T-helper 2 cell (primary cell): ENCODE measurements at regions not wholly inside any gene's neighbourhood (a gene's known extent, or its start where the extent isn't known, plus 50 kb on each side); places are given as distances from the start of the nearest gene placed in this dataset.
"Not testable (repeated sequence)": the region's sequence is repeated elsewhere in the genome, so short reads cannot be mapped to it uniquely, and the experiment has no call there.

Experiments used
- DNase-seq, 5 experiments: peaks; one replicate each; pipeline versions ENCODE4 v3.0.0 to v3.0.0-alpha.2; 2012 to 2022

- no peak for DNase-seq
These were observed 60.2 kb downstream of the LSMEM1 start for GRCh38 chr7:112540839-112541577.

- no peak for DNase-seq
These were observed 66.1 kb downstream of the LSMEM1 start for GRCh38 chr7:112546723-112547513.

DNA sequence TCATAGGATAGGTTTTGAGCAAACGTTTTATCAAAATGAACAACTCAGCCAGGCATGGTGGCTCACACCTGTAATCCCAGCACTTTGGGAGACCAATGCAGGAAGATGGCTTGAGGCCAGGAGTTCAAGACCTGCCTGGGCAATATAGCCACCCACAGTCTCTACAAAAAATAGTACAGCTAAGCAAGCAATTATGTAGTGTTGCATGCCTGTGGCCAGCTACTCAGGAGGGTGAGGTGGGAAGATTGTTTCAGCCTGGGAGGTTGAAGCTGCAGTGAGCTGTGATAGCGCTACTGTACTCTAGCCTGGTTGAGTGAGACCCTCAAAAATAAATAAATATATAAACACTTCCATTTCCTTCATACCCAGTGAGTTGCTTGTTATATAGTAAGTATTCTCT is 67.1 kb downstream of the LSMEM1 start:
- no peak for DNase-seq

DNA sequence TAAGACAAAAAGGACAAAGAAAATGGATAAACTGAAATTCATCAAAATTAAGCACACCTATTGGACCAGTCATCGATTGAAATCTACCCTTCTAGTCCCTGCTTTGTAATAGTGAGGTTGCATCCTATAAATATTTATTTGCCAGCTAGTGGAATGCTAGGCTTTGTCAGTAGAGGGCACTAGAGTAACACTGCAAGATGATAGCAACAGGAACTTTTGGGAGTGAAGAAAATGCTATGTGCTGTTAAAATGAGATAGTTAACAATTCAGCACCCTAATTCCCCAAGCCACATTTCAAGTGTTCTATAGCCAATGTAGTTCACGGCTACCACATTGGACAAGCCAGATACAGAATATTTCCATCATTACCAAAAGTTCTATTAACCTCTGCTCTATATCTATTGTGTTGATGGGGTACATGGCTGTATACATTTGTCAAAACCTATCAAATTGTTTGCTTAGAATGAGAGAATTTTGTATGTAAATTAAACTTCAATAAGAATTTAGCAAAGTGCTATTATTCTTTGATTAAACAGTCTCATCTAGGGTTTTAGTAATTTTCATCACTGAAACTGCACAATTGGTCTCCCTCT is 69.8 kb downstream of the LSMEM1 start:
- DNase-seq, result peak in 1 of 5 experiments; percentile 57

DNA sequence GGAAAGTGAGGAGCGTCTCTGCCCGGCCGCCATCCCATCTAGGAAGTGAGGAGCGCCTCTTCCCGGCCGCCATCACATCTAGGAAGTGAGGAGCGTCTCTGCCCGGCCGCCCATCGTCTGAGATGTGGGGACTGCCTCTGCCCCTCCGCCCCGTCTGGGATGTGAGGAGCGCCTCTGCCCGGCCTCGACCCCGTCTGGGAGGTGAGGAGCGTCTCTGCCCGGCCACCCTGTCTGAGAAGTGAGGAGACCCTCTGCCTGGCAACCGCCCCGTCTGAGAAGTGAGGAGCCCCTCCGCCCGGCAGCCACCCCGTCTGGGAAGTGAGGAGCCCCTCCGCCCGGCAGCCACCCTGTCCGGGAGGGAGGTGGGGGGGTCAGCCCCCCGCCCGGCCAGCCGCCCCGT is 70.7 kb downstream of the LSMEM1 start:
- DNase-seq, result not testable (repeated sequence)

DNA sequence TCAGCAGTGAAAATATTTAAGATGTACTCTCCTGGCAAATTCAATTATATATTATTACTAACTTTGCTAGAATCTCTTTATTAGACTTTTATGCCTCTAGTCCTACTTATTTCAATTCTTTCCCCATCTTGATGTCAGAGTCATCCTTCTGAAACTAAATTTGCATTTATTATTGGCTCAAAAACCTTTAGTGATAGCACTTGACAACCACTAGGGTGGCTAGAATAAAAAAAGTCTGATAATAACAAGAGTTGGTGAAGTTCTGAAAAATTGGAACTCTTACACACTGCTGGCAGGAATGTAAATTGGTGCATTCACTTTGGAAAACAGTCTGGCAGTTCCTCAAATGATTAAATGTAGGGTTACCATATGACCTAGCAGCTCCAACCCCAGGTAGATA is 73.8 kb downstream of the LSMEM1 start:
- no peak for DNase-seq

DNA sequence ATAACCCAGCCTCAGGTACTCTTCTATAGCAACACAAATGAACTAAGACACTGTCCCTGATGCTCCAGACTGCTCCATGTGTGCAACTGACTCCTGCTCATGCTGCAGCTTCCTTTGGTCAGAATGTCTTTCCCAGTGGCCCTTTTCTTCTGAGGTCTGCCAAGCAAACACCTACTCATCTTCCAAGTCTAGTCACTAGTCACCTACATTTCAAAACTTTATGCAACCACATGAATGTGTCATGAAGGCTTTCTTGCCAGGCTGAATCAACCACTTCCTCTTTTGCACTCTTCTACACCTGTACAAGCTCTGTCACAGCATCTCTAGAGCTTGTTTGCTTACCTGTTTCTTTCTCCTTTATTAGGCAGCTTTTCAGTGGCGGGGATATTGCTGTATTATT is 75.8 kb downstream of the LSMEM1 start:
- DNase-seq, result peak in 1 of 5 experiments; percentile 41

- no peak for DNase-seq
These were observed 85.9 kb downstream of the LSMEM1 start for GRCh38 chr7:112566442-112567324.

- no peak for DNase-seq
These were observed 86.6 kb downstream of the LSMEM1 start for GRCh38 chr7:112567388-112567787.

DNA sequence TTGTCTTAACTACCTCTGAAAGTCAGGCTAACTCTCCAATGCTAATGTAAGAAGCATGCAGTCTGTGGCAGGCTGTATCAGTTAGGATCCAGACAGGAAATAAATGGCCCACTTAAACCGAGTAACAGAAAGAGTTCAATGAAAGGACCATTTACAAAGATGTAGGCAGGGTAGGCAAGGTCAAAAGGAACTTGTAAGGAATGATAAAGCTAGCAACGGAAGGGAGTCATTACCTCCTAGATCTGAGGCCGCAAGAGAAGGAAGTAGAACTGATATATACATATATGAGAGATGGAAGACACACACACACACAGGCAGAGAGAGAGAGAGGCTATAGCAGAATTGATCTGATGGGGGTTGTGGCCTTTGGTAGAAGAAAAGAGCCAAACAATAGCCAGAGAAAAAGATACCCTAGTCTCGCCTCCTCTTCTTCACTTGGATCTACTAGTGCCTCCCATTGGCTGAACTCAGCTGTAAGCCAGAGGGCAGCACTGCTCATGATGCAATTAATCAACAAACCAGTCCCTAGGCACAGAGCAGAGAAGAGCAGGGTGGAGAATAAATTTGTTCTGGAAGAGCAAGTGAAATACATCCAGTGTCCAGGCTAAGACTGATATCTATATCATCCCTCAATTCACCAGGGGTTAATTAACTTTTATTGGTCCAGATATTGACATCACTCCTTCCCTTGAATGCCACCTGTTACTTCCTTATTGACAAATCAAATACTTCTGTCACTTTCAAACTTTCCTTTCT is 91.2 kb downstream of the LSMEM1 start:
- DNase-seq, result no peak

DNA sequence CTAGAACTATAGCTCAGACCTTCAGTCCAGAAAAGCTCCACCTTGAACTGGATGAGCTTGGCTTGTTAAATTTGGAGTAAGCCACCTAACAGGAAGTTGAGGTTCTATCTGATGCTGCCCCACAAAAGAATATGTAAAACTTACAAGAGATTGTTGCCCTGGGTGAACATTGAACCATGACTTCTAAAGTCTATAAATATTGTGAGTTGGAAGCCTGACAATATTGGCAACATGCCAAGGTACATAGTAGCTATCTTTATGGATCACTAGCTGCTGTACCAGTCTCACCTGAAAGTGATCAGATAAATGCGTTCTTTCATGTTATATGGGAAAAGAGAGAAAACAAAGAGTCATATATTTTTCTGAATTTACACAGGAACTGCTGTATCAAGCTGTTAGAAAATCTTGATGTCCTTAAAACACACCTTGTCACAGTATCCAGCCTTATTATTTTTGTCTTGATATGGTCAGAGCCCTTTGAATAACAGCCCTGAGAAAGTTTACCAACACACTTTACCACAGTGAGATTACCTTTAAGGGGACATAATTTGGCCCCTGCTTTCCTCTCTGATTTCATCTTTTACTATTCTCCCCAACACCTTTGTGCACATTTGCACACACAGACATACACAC is 92.0 kb downstream of the LSMEM1 start:
- no peak for DNase-seq

GRCh38 chr7:112573302-112574039 is 92.7 kb downstream of the LSMEM1 start:
- no peak for DNase-seq

DNA sequence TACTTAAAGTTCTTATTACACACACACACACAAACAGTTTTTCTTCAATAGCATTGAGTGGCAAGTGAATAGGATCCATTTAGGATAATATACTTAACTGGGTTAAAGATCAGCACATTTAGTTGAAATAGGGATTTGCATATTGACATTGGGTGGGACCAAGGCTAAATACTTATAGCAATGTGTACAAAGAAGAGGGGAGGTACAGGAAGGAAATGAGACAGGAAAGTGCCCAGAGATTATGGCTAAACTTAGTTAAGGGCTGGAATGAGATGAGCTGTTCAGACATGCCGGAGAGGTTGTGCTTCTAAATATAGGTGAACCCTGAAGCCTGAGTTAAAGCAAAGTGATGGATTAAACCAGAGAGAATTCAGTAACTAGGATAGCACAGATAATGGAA is 95.1 kb downstream of the LSMEM1 start:
- DNase-seq, result no peak

GRCh38 chr7:112579388-112579787 is 98.6 kb downstream of the LSMEM1 start:
- DNase-seq, result no peak

DNA sequence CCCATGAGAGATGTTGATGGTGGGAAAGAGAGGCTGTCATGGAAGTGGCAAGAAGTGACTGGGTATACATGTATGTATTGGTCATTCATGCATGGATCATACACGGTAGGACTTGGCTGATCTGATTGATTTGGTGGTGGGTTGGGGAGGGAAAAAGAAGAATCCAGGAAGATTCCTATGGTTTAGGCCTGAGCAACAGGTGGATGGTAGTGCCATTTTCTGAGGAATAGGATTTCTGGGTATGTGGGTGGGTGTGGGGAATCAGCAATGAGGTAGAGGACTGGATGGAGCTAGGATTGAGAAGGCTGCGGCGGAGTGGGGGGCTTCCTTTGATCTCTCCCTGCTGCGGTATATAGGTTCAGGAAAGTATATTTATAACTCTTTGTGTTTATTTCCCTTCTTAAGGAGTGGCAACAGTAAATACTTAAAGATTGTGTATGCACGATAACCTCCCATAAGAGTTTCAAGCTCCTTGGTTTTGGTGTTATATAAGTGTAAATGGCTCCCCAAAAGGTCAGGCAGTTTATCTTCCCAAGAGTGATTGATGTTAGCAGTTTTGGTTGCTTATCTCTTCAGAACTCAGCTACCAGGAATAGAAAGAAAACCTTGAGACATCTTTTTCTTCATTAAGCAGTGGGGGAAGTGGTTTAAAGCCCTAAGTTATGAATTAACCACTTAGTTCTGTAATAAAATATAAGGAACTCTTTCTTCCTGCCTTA is 100.1 kb downstream of the LSMEM1 start:
- no peak for DNase-seq

- DNase-seq, result no peak
These were observed 100.7 kb downstream of the LSMEM1 start for GRCh38 chr7:112581529-112581928.

DNA sequence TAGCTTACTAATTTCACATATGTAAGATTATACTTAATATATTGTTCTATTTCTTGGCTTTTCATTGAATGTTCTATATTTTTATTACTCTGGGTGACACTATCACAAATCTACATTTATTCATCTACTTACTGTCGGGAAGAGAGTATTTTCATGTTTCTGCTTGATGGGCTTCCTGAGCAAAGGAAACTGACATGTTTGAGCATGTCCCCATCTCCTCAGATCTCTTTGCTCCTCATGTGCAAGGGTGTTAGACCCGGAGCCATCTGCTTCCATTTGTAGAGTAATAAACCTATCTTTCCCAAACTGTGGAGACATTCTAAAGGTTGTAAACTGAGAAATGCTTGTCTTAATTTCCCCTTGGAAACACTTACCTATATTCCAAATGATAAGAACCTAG is 103.5 kb downstream of the LSMEM1 start:
- no peak for DNase-seq

- no peak for DNase-seq
These were observed 106.7 kb downstream of the LSMEM1 start for GRCh38 chr7:112587504-112587903.

GRCh38 chr7:112592565-112593263 is 111.9 kb downstream of the LSMEM1 start:
- DNase-seq, result not testable (repeated sequence)
